Adrenal gland (tissue), 5 donors: ENCODE measurements at regions not wholly inside any gene's neighbourhood (a gene's known extent, or its start where the extent isn't known, plus 50 kb on each side); places are given as distances from the start of the nearest gene placed in this dataset.

Source experiments
- CTCF ChIP-seq, 6 experiments: fragments of 450-650 bp in 4 of 6; fragments of 200-600 bp in 2 of 6; sonication (generic) in 1 of 6; IDR thresholded peaks; 1 replicate in 5 of 6; 2 replicates in 1 of 6; pipeline versions ENCODE4 v1.5.1 to v1.8.0; 2016 to 2021; ENCODE audit warnings: antibody characterized with exemption in 6 of 6, mild to moderate bottlenecking in 2 of 6, moderate library complexity in 1 of 6
- POLR2A ChIP-seq, 2 donors: fragments of 450-650 bp; IDR thresholded peaks; one replicate each; pipeline ENCODE4 v1.6.1; 2017; ENCODE audit warnings: antibody characterized with exemption in 2 of 2, mild to moderate bottlenecking in 2 of 2, moderate library complexity in 1 of 2
- donor health status: DM: no; HTN: no; CAD: no.

GRCh38 chr17:22704674-22705073, 1012.4 kb downstream of the KCNJ18 start:
- TF ChIP-seq CTCF (IDR thresholded peaks at IDR 0.05): no peak
- TF ChIP-seq POLR2A (IDR thresholded peaks at IDR 0.05): no peak
